Prostate gland (tissue), 2 donors: ENCODE measurements at regions not wholly inside any gene's neighbourhood (a gene's known extent, or its start where the extent isn't known, plus 50 kb on each side); places are given as distances from the start of the nearest gene placed in this dataset.

Experiments used
- CTCF ChIP-seq, 4 experiments: fragments of 200-600 bp in 2 of 4; fragments of 450-650 bp in 2 of 4; sonication (generic) in 2 of 4; IDR thresholded peaks; 1 replicate in 3 of 4; 2 replicates in 1 of 4; pipeline ENCODE4 v1.5.1; 2016 to 2019; ENCODE audit warnings: antibody characterized with exemption in 4 of 4, mild to moderate bottlenecking in 2 of 4, moderate library complexity in 2 of 4
- POLR2A ChIP-seq: fragments of 450-650 bp; IDR thresholded peaks from one replicate; pipeline ENCODE4 v1.6.1; 2016; ENCODE audit warnings: antibody characterized with exemption, mild to moderate bottlenecking

- TF ChIP-seq CTCF (IDR thresholded peaks at IDR 0.05), result no peak
- TF ChIP-seq POLR2A, result no peak
Observed at GRCh38 chr19:30229525-30230174, 142.5 kb upstream of the ZNF536 start.
